Activated naive CD8-positive, alpha-beta T cell treated with anti-CD3 and anti-CD28 coated beads, Interleukin-2, amount 10 ng/mL, durations not matched to agents 7 days and 5 days (primary cell): ENCODE measurements at regions not wholly inside any gene's neighbourhood (a gene's known extent, or its start where the extent isn't known, plus 50 kb on each side); places are given as distances from the start of the nearest gene placed in this dataset.

Source experiments
- ATAC-seq: fragments of 150-1000 bp; cut with Tn5 transposase; one replicate; pipeline ENCODE4 v1.10.0; 2021; ENCODE audit warnings: low read depth, moderate library complexity
- POLR2A ChIA-PET: fragments of 350-600 bp; sonication (Branson Sonifier 250); formaldehyde crosslinking; loops from one replicate; lab custom pipeline; 2021; ENCODE audit warnings: antibody characterized with exemption; lab: Charles Lee
- DNase-seq: peaks from one replicate; pipeline ENCODE4 v3.0.0; 2021
- H3K27ac Mint-ChIP-seq: one replicate; pipeline ENCODE4 v1.8.0; 2022; ENCODE audit warnings: mild to moderate bottlenecking, mixed read lengths
- H3K27me3 Mint-ChIP-seq: one replicate; pipeline ENCODE4 v1.8.0; 2022; ENCODE audit warnings: mild to moderate bottlenecking, moderate library complexity, mixed read lengths
- H3K36me3 Mint-ChIP-seq: one replicate; pipeline ENCODE4 v1.8.0; 2021; ENCODE audit warnings: mild to moderate bottlenecking, mixed read lengths
- H3K4me1 Mint-ChIP-seq: one replicate; pipeline ENCODE4 v1.8.0; 2021; ENCODE audit warnings: mixed read lengths
- H3K4me3 Mint-ChIP-seq: one replicate; pipeline ENCODE4 v1.8.0; 2022; ENCODE audit warnings: mild to moderate bottlenecking, moderate library complexity, mixed read lengths
- H3K9me3 Mint-ChIP-seq: one replicate; pipeline ENCODE4 v1.8.0; 2021; ENCODE audit warnings: mixed read lengths

DNA sequence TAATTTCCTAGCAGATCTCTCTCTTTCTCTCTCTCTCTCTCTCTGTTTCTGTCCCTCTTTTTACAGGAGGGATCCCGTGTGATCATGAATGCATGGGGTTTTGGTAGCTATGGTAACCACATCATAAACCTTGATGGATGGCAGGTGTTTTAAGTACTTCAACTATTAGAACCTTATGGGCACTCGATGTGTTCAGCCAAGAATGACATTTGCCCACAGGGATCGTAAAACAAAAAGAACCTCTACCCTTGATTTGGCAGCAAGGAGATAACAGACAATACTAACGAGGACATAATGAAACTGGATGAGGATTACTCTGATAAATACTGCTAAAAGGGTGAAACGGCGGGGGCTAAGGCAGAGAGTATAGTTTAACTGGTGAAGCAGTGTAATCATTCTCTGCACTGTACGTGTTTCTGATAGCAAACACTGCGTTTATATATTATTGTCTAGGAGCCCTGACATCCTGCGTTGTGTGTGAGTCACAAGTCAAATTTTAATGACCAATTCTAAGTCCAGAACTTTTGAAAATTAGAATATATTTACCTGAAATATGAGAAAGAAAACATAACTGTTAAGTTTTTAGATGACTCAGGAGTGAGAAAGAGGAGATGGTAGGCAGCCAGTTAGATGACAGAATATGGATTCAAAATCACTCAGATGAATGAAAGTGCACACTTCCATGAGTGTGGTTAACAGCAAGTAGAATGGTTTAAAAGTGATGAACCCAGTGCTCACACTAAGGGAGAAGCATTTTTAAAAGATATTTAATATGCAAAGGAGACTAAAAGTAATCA, 80.3 kb downstream of the OTOL1 start:
- Mint-ChIP-seq H3K9me3 (no peaks in the 10 kb centered on the region), H3K4me1 (no peaks in the 10 kb centered on the region), H3K4me3 (no peak overlapping the region), H3K27me3 (no peaks in the 10 kb centered on the region), H3K36me3 (no peaks in the 10 kb centered on the region), H3K27ac (no peak overlapping the region)
- POLR2A ChIA-PET, result no interaction called here
- ATAC-seq (no peak), DNase-seq (no peak)

DNA sequence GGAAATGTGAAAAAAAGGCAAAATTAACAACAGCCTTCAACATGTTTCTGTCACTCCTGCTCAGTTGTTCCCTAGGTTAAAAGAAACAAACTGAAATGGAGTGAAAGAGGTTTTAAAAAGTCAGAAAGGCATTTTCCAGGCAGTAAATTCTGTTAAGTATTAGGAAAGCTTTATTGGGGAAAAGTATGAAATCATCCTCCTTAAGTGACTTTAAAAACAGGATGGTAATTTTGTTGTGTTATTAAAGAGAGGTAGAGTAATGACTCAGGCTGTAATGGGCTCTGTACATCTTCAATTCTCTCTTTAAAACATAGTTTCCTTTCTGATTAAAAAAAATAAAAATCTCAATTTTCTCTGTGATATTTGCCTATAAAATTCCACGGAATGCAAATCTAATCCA, 81.1 kb downstream of the OTOL1 start:
- POLR2A ChIA-PET, result no interaction called here
- Mint-ChIP-seq H3K27me3 (no peaks in the 10 kb centered on the region), H3K4me3 (no peak overlapping the region), H3K4me1 (no peaks in the 10 kb centered on the region), H3K9me3 (no peaks in the 10 kb centered on the region), H3K27ac (no peak overlapping the region), H3K36me3 (no peaks in the 10 kb centered on the region)
- DNase-seq (no peak), ATAC-seq (no peak)

DNA sequence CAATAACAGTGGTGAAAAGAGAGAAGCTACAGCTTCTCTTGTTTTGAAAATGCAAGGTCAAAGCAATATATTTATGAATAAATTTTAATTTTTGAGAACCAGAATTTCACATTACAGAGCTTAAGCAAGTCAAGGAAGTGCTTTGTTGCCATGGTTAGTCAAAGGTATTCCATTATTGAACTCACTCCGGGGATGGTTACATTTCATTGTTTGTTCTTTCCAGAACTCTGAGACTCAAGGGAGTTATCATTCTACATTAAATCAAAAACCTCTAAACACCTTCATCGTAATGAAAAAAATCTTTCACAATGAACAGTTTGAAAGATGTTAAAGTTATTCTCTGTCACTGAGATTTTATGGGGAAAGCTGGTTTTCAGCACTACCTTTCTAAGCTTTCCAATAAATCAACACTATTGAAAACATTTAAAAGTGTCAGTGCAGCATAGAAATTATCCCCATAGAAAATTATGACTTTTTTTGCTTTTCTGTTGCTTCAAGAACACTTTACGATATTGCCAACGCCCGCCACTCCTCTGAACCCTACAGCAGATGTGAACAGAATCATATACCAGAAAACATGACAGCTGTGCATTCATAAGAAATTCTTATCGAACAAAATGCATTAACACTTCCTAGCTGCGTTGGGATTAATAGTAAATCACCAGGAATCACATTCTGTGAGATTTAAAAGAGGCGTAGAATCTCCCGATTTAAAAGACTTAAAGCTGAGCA, 83.0 kb downstream of the OTOL1 start:
- Mint-ChIP-seq H3K9me3 (no peaks in the 10 kb centered on the region), H3K27me3 (no peaks in the 10 kb centered on the region), H3K4me3 (no peak overlapping the region), H3K27ac (no peak overlapping the region), H3K36me3 (no peaks in the 10 kb centered on the region), H3K4me1 (no peaks in the 10 kb centered on the region)
- POLR2A ChIA-PET, result no interaction called here
- ATAC-seq, result no peak
- no peak for DNase-seq

DNA sequence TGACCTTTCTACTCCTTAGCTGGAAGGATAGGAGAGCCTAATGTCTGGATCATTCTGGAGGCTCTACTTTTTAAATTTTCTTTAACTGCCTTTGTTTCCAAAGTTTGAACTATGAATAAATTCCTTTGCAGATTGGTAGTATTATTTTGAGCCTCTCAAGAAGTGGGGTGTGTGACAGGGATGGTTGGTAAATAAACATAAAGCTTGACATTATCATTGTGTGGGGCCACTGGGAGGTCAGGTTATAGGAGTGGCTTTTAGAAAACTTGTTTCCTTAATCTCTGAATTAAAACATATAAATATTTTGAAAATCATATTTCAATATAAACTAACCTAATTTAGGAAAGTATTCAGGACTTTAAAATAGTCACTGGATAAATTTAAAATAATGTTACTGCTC, 89.3 kb downstream of the OTOL1 start:
- Mint-ChIP-seq H3K4me1 (no peaks in the 10 kb centered on the region), H3K9me3 (no peaks in the 10 kb centered on the region), H3K4me3 (no peak overlapping the region), H3K36me3 (no peaks in the 10 kb centered on the region), H3K27me3 (no peaks in the 10 kb centered on the region), H3K27ac (no peak overlapping the region)
- ATAC-seq (no peak), DNase-seq (no peak)
- POLR2A ChIA-PET, result no interaction called here

DNA sequence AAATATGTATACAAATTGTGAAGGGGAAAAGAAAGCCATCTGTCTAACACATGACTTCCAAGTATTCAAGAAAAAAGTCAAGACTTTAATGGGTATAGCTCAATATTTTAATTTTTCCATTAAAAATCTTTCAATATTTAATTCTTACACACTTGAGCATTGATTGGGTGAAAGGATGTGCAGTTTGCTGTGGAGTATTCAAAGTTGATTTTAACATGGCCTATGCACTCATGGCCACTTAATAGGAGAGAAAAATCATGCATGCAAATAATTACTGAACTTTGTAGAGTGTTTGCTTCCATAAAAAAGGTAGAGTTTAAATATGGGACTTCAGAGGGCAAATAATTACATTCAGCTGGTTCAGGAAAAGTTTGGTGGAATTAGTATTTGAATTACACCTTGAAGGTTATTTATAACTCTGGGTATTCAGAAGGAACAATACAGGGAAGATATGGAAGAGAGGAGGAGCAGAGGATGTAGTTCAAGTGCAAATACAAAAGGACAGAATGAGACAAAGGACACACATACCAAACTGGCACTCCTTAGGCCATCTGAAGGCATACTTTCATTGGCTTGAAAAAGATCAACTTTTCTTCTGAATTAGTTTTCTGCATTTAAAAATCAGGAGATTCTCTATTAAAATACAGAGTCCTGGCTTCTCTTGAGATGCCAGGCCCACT, 90.1 kb downstream of the OTOL1 start:
- DNase-seq (no peak), ATAC-seq (no peak)
- no peaks in the 10 kb centered on the region for H3K27me3 Mint-ChIP-seq
- no peaks in the 10 kb centered on the region for H3K36me3 Mint-ChIP-seq
- no peak overlapping the region for H3K4me3 Mint-ChIP-seq
- POLR2A ChIA-PET, result no interaction called here
- no peaks in the 10 kb centered on the region for H3K9me3 Mint-ChIP-seq
- H3K4me1 Mint-ChIP-seq, result no peaks in the 10 kb centered on the region
- H3K27ac Mint-ChIP-seq, result no peak overlapping the region

DNA sequence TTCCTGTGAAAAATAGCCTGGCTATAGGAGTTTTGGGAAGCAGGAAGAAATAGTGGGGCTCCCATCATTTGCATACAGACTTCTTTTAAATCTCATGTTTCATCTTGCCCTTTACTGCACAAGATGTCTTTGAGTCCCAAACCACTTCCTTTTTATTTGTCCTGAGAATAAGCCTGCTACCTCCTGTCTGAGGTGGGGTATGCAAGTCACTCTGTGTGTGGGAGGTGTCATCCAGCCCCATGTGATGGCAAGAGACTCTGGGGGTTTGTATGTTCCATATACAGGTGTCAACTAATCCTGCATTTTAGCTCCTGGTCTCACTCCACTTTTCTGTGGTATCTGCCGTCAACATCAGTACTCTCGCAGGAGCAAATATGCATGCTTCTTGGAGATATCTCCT, 102.0 kb downstream of the OTOL1 start:
- Mint-ChIP-seq H3K27me3 (no peaks in the 10 kb centered on the region), H3K4me1 (no peaks in the 10 kb centered on the region), H3K36me3 (no peaks in the 10 kb centered on the region), H3K4me3 (no peak overlapping the region), H3K9me3 (no peaks in the 10 kb centered on the region), H3K27ac (no peak overlapping the region)
- DNase-seq, result no peak
- POLR2A ChIA-PET, result no interaction called here
- ATAC-seq, result no peak

DNA sequence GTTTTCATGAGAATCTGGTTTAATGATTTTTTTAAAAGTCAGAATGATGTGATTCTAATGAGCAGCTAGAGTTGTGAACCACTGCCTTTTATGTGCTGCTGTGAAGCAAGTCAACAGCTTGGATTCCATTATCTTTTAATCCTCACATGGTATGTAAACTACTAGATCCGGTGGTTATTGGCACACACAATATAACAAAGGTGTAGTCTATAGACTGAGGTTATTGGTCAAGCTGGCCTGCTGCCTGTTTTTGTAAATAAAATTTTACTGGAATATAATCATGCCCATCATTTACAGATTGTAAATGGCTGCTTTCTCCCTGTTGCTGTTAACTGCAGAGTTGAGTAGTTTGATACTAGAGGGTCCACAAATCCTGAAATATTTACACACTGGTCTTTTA, 103.1 kb downstream of the OTOL1 start:
- no peaks in the 10 kb centered on the region for H3K27me3 Mint-ChIP-seq
- no peaks in the 10 kb centered on the region for H3K9me3 Mint-ChIP-seq
- no peak overlapping the region for H3K4me3 Mint-ChIP-seq
- no peak for ATAC-seq
- no peak overlapping the region for H3K27ac Mint-ChIP-seq
- no peak for DNase-seq
- POLR2A ChIA-PET, result no interaction called here
- no peaks in the 10 kb centered on the region for H3K4me1 Mint-ChIP-seq
- no peaks in the 10 kb centered on the region for H3K36me3 Mint-ChIP-seq

DNA sequence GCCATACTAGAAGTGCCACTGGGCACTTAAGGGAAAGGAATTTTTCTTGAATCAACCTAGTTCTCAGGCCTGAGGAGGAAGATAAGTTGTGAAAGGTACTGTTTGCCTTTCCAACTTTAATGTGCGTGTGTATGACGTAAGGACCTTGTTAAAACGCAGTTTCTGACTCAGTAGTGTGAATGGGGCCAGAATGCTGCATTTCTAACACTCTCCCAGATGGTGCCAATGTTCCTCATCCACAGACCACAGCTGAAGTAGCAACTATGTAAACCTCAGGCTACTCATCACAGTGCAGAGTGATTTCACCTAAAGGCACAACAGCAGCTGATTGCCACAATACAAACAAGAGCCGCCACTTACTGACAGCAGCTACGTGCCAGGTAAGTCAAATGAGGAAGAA, 103.6 kb downstream of the OTOL1 start:
- no peak for ATAC-seq
- Mint-ChIP-seq H3K4me1 (no peaks in the 10 kb centered on the region), H3K36me3 (no peaks in the 10 kb centered on the region), H3K4me3 (no peak overlapping the region), H3K9me3 (no peaks in the 10 kb centered on the region), H3K27ac (no peak overlapping the region), H3K27me3 (no peaks in the 10 kb centered on the region)
- no peak for DNase-seq
- POLR2A ChIA-PET, result no interaction called here

DNA sequence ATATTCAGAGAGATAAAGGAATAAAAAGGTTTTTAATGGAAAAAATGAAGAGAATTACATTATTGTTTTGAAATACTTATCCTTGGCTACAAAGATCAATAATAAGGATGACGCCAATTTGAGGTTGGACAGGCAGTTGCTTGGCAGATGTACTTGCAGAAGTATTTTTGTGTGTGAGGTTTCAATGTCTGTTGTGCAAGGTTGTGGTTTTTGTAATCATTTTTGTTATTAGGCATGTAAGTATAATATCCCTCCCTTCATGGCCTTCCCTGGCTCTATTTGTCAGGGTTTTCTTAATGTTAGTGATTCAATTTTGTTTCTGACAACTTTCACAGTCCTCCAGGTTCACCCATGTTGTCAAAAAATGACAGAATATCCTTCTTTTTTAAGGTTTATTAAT, 105.9 kb downstream of the OTOL1 start:
- Mint-ChIP-seq H3K4me1 (no peaks in the 10 kb centered on the region), H3K36me3 (no peaks in the 10 kb centered on the region), H3K27ac (no peak overlapping the region), H3K27me3 (no peaks in the 10 kb centered on the region), H3K4me3 (no peak overlapping the region), H3K9me3 (no peaks in the 10 kb centered on the region)
- DNase-seq (no peak), ATAC-seq (no peak)
- POLR2A ChIA-PET, result no interaction called here

DNA sequence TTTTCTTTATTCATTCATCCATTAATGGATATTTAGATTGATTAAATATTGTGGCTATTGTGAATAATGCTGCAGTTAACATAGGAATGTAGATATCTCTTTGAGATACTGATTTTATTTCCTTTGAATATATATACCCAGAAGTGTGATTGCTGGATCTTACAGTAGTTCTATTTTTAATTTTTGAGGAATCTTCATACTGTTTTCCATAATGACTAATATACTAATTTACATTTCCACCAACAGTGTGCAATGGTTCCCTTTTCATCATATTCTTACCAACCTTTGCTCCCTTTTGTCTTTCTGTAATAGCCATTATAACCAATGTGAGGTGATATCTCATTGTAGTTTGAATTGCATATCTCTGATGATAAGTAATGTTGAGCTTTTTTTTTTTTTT, 106.3 kb downstream of the OTOL1 start:
- Mint-ChIP-seq H3K4me1 (no peaks in the 10 kb centered on the region), H3K27ac (no peak overlapping the region), H3K36me3 (no peaks in the 10 kb centered on the region), H3K9me3 (no peaks in the 10 kb centered on the region), H3K4me3 (no peak overlapping the region), H3K27me3 (no peaks in the 10 kb centered on the region)
- POLR2A ChIA-PET, result no interaction called here
- no peak for ATAC-seq
- DNase-seq, result no peak

DNA sequence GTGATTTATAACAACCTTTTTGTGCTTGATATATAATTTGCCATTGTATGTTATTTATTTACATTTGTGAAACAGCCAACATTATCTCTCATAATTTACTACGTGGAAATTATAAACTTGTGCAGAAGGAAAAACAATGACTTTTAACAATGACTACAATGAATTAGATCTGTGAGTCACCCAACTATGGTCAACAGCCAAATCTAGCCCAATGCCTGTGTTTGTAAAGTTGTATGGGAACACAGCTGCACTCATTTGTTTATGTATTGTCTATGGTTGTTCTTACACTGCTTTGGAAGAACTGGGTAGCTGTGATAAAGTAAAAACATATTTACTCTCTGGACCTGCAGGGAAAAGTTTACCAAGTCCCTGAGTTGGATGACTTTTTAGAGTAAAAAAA, 110.4 kb downstream of the OTOL1 start:
- no peaks in the 10 kb centered on the region for H3K4me1 Mint-ChIP-seq
- H3K36me3 Mint-ChIP-seq, result no peaks in the 10 kb centered on the region
- H3K9me3 Mint-ChIP-seq, result no peaks in the 10 kb centered on the region
- ATAC-seq (no peak), DNase-seq (no peak)
- no peaks in the 10 kb centered on the region for H3K27me3 Mint-ChIP-seq
- H3K4me3 Mint-ChIP-seq, result no peak overlapping the region
- POLR2A ChIA-PET, result no interaction called here
- no peak overlapping the region for H3K27ac Mint-ChIP-seq

DNA sequence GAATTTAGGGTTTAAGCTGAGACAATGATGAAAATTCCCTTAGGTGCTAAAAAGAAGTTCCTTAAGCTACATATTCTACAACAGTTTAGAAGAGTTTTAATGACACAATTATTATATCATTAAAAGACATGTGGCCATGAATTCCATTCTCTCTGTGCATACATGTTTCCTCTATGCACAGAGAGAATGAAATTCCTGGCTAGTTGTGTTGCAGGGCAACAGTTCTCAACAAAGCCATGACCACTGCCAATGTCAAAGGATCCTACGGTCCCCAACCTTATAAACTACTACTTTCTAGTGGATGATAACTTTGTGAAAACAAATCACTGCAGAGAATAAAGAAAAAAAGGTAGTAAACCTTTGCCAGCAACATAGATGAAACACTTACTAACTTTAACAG, 122.7 kb downstream of the OTOL1 start:
- no peaks in the 10 kb centered on the region for H3K4me1 Mint-ChIP-seq
- no peak overlapping the region for H3K27ac Mint-ChIP-seq
- no peaks in the 10 kb centered on the region for H3K36me3 Mint-ChIP-seq
- no peaks in the 10 kb centered on the region for H3K9me3 Mint-ChIP-seq
- no peak for ATAC-seq
- DNase-seq, result no peak
- H3K27me3 Mint-ChIP-seq, result no peaks in the 10 kb centered on the region
- POLR2A ChIA-PET, result no interaction called here
- H3K4me3 Mint-ChIP-seq, result no peak overlapping the region

DNA sequence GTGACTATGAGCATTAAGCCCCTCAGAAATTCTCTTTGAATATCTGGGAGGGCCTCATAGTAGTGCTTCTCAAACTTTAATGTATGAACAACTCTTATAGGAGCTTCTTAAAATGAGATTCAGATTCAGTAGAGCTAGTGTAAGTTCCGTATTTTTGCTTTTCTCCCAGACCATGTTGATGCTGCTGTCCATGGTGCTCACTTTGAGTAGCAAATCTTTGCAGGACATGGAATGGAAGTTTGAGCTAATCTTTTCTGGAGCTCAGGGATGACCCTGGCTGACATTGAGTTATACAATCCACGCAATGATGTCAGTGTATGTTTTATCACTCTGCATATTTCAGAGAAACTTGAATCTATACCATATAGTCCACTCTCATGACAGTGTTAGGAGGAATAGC, 134.2 kb downstream of the OTOL1 start:
- Mint-ChIP-seq H3K36me3 (no peaks in the 10 kb centered on the region), H3K9me3 (no peaks in the 10 kb centered on the region), H3K4me1 (no peaks in the 10 kb centered on the region), H3K27ac (no peak overlapping the region), H3K4me3 (no peak overlapping the region), H3K27me3 (no peaks in the 10 kb centered on the region)
- no peak for ATAC-seq
- POLR2A ChIA-PET, result no interaction called here
- no peak for DNase-seq

DNA sequence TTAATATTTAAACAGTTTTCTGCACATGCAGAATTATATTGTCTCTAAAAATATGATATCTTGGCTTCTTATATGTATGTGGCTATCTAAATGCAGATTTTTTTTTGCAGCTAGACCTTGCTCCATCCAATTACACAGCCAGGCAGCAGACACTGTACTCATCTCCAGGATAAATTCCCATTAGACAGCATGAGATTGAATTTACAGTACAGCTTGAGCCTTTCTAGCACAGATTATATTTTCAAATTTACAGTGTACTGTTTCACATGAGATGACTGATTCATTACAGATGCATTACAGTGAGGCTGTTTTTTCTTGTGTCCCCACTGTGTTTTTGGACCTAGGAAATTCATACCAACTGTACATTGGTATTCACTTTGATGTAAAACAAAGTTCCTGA, 134.9 kb downstream of the OTOL1 start:
- DNase-seq (no peak), ATAC-seq (no peak)
- no peaks in the 10 kb centered on the region for H3K4me1 Mint-ChIP-seq
- H3K27me3 Mint-ChIP-seq, result no peaks in the 10 kb centered on the region
- POLR2A ChIA-PET, result no interaction called here
- H3K27ac Mint-ChIP-seq, result no peak overlapping the region
- H3K36me3 Mint-ChIP-seq, result no peaks in the 10 kb centered on the region
- no peak overlapping the region for H3K4me3 Mint-ChIP-seq
- H3K9me3 Mint-ChIP-seq, result no peaks in the 10 kb centered on the region
